H1 (cell line): ENCODE measurements at regions not wholly inside any gene's neighbourhood (a gene's known extent, or its start where the extent isn't known, plus 50 kb on each side); places are given as distances from the start of the nearest gene placed in this dataset.

Source experiments
- CTCF ChIA-PET: fragments of 300-600 bp; sonication (Branson Sonifier 250); formaldehyde crosslinking; loops from one replicate; lab custom pipeline; 2021; ENCODE audit not compliant: partially characterized antibody; lab: Charles Lee
- POLR2A ChIA-PET: fragments of 300-600 bp; sonication (Branson Sonifier 250); formaldehyde crosslinking; loops from one replicate; lab custom pipeline; 2021; ENCODE audit warnings: inconsistent platforms; ENCODE audit not compliant: partially characterized antibody; lab: Charles Lee
- DNase-seq, 2 experiments: peaks; one replicate each; pipeline versions ENCODE4 v3.0.0 to v3.0.0-alpha.2; 2010 to 2022; ENCODE audit warnings: low spot score in 2 of 2, low read depth in 1 of 2, mixed read lengths in 1 of 2
- FAIRE-seq: peaks from 2 replicates; lab custom pipeline; 2011; peaks lifted over from hg19 to GRCh38; lab: Jason Lieb, UNC
- H2AFZ ChIP-seq: 2 replicates; pipeline ENCODE4 v1.8.1; 2012; ENCODE audit warnings: low read length, inconsistent platforms
- H2AK5ac ChIP-seq: 2 replicates; pipeline ENCODE4 v1.6.1; 2013; ENCODE audit warnings: low read depth, low read length
- H2BK120ac ChIP-seq: replicated peaks from 2 replicates; pipeline ENCODE3; 2013; ENCODE audit warnings: low read depth, low read length, inconsistent platforms
- H2BK12ac ChIP-seq: 2 replicates; pipeline ENCODE4 v1.6.1; 2013; ENCODE audit warnings: low read depth, low read length
- H2BK15ac ChIP-seq: 2 replicates; pipeline ENCODE4 v1.6.1; 2013; ENCODE audit warnings: low read length
- H2BK20ac ChIP-seq: 2 replicates; pipeline ENCODE4 v1.6.1; 2013; ENCODE audit warnings: low read length
- H2BK5ac ChIP-seq: 2 replicates; pipeline ENCODE4 v1.6.1; 2013; ENCODE audit warnings: low read depth, low read length
- H3K14ac ChIP-seq: 2 replicates; pipeline ENCODE4 v1.6.1; 2013; ENCODE audit warnings: inconsistent platforms; ENCODE audit not compliant: insufficient read length
- H3K18ac ChIP-seq: 2 replicates; pipeline ENCODE4 v1.6.1; 2013; ENCODE audit warnings: low read length; ENCODE audit errors: extremely low read depth
- H3K23ac ChIP-seq: 2 replicates; pipeline ENCODE4 v1.6.1; 2013; ENCODE audit warnings: inconsistent platforms; ENCODE audit not compliant: insufficient read length
- H3K23me2 ChIP-seq: 2 replicates; pipeline ENCODE4 v1.6.1; 2013; ENCODE audit warnings: low read depth, low read length
- H3K27ac ChIP-seq: 2 replicates; pipeline ENCODE4 v1.6.1; 2011; ENCODE audit warnings: low read depth, low read length, inconsistent platforms
- H3K27me3 ChIP-seq, 4 experiments: replicated peaks in 1 of 4; 1 replicate in 1 of 4; 2 replicates in 3 of 4; pipeline versions ENCODE4 v1.6.1 to v1.8.1; 2011 to 2013; ENCODE audit warnings: low read length in 3 of 4, mild to moderate bottlenecking in 3 of 4, inconsistent platforms in 2 of 4, mixed read lengths in 2 of 4, moderate library complexity in 1 of 4; ENCODE audit not compliant: control insufficient read depth in 3 of 4, insufficient read depth in 3 of 4; ENCODE audit errors: extremely low read depth in 1 of 4
- H3K36me3 ChIP-seq, 4 experiments: 2 replicates each; pipeline versions ENCODE4 v1.6.1 to v1.8.1; 2011 to 2013; ENCODE audit warnings: mild to moderate bottlenecking in 4 of 4, low read length in 3 of 4, moderate library complexity in 2 of 4, control low read depth in 1 of 4, inconsistent platforms in 1 of 4; ENCODE audit not compliant: insufficient read depth in 4 of 4, control insufficient read depth in 2 of 4
- H3K4ac ChIP-seq: replicated peaks from 2 replicates; pipeline ENCODE3; 2013; ENCODE audit warnings: low read length, low read depth, mixed read lengths, inconsistent platforms; ENCODE audit not compliant: insufficient read length
- H3K4me1 ChIP-seq, 4 experiments: replicated peaks in 1 of 4; 1 replicate in 1 of 4; 2 replicates in 3 of 4; pipeline versions ENCODE4 v1.6.1 to v1.8.1; 2011 to 2013; ENCODE audit warnings: low read length in 3 of 4, inconsistent platforms in 2 of 4, mixed read lengths in 1 of 4; ENCODE audit not compliant: insufficient read depth in 4 of 4, control insufficient read depth in 3 of 4
- H3K4me2 ChIP-seq, 2 experiments: 2 replicates each; pipeline versions ENCODE4 v1.6.1 to v1.8.1; 2011 to 2013; ENCODE audit warnings: low read depth in 2 of 2, low read length in 2 of 2, control low read depth in 1 of 2, inconsistent platforms in 1 of 2, mild to moderate bottlenecking in 1 of 2; ENCODE audit not compliant: insufficient read depth in 1 of 2
- H3K4me3 ChIP-seq, 4 experiments: fragments of 200-600, 300-600 bp in 1 of 4; sonication (generic), shearing (Covaris generic), sonication (Bioruptor Twin) in 1 of 4; 2 replicates each; pipeline versions ENCODE4 v1.5.1 to v1.8.1; 2011 to 2016; ENCODE audit warnings: low read length in 4 of 4, low read depth in 3 of 4, control low read depth in 2 of 4, inconsistent platforms in 2 of 4, mild to moderate bottlenecking in 2 of 4, mixed read lengths in 1 of 4, moderate library complexity in 1 of 4; ENCODE audit not compliant: insufficient read depth in 2 of 4; ENCODE audit errors: extremely low read depth in 1 of 4
- H3K56ac ChIP-seq: replicated peaks from 2 replicates; pipeline ENCODE3; 2013; ENCODE audit warnings: low read depth, mild to moderate bottlenecking, mixed read lengths, low read length, inconsistent platforms; ENCODE audit not compliant: insufficient read length
- H3K79me1 ChIP-seq: 2 replicates; pipeline ENCODE4 v1.6.1; 2013; ENCODE audit warnings: low read depth, low read length, control low read depth
- H3K79me2 ChIP-seq, 2 experiments: 2 replicates each; pipeline versions ENCODE4 v1.6.1 to v1.8.1; 2012 to 2013; ENCODE audit warnings: low read length in 2 of 2, mild to moderate bottlenecking in 2 of 2, inconsistent platforms in 1 of 2; ENCODE audit not compliant: insufficient read depth in 2 of 2, control insufficient read depth in 1 of 2
- H3K9ac ChIP-seq, 4 experiments: replicated peaks in 1 of 4; 1 replicate in 1 of 4; 2 replicates in 3 of 4; pipeline versions ENCODE4 v1.6.1 to v1.8.1; 2011 to 2013; ENCODE audit warnings: low read depth in 3 of 4, low read length in 3 of 4, control low read depth in 2 of 4, mild to moderate bottlenecking in 2 of 4, moderate library complexity in 2 of 4, inconsistent platforms in 1 of 4; ENCODE audit errors: extremely low read depth in 1 of 4
- H3K9me3 ChIP-seq, 2 experiments: 2 replicates each; pipeline versions ENCODE4 v1.6.1 to v1.8.1; 2012 to 2013; ENCODE audit warnings: mild to moderate bottlenecking in 2 of 2, moderate library complexity in 2 of 2, control low read depth in 1 of 2, inconsistent platforms in 1 of 2, low read depth in 1 of 2, low read length in 1 of 2, mixed read lengths in 1 of 2; ENCODE audit not compliant: insufficient read depth in 2 of 2
- H4K20me1 ChIP-seq, 2 experiments: replicated peaks in 1 of 2; 2 replicates each; pipeline versions ENCODE3 to v1.8.1; 2011 to 2013; ENCODE audit warnings: inconsistent platforms in 2 of 2, low read length in 2 of 2, mild to moderate bottlenecking in 1 of 2; ENCODE audit not compliant: insufficient read depth in 2 of 2, control insufficient read depth in 1 of 2
- H4K5ac ChIP-seq: 2 replicates; pipeline ENCODE4 v1.6.1; 2013; ENCODE audit warnings: low read length, low read depth, mixed read lengths, inconsistent platforms; ENCODE audit not compliant: insufficient read length
- H4K8ac ChIP-seq: 2 replicates; pipeline ENCODE4 v1.8.0; 2013; ENCODE audit warnings: mild to moderate bottlenecking, moderate library complexity, low read length, inconsistent platforms; ENCODE audit not compliant: insufficient read depth; ENCODE audit errors: extremely low read depth
- H4K91ac ChIP-seq: replicated peaks from 2 replicates; pipeline ENCODE3; 2013; ENCODE audit warnings: low read length, mixed read lengths, inconsistent platforms; ENCODE audit not compliant: insufficient read length
- ASH2L ChIP-seq: fragments of 200-600, 300-600 bp; sonication (generic); IDR thresholded peaks from one replicate; pipeline ENCODE4 v1.7.1; 2017; ENCODE audit warnings: low read length
- BRCA1 ChIP-seq: IDR thresholded peaks from 2 replicates; pipeline ENCODE4 v1.6.1; 2012; ENCODE audit warnings: low read depth, low read length, improper control_type of control experiment
- CBX5 ChIP-seq: fragments of 300-800, 300-1000 bp; sonication (generic); IDR thresholded peaks from 2 replicates; pipeline ENCODE4 v1.7.1; 2016; ENCODE audit warnings: antibody characterized with exemption, low read length, low read depth
- CEBPB ChIP-seq: IDR thresholded peaks from 2 replicates; pipeline ENCODE4 v1.6.1; 2012; ENCODE audit warnings: low read depth, low read length
- JUND ChIP-seq: IDR thresholded peaks from 2 replicates; pipeline ENCODE4 v1.6.1; 2011; ENCODE audit warnings: mild to moderate bottlenecking, improper control_type of control experiment, low read length
- KDM4A ChIP-seq: IDR thresholded peaks from one replicate; pipeline ENCODE4 v1.7.1; 2012; ENCODE audit warnings: low read depth, mild to moderate bottlenecking, moderate library complexity, low read length, inconsistent platforms; ENCODE audit not compliant: severe bottlenecking
- RBBP5 ChIP-seq: IDR thresholded peaks from 2 replicates; pipeline ENCODE4 v1.7.1; 2012; ENCODE audit warnings: low read depth, mild to moderate bottlenecking, inconsistent platforms, low read length, moderate library complexity, borderline replicate concordance
- RFX5 ChIP-seq: IDR thresholded peaks from 2 replicates; pipeline ENCODE4 v1.6.1; 2011; ENCODE audit warnings: low read depth, low read length, improper control_type of control experiment, borderline replicate concordance
- SRF ChIP-seq: IDR thresholded peaks from 2 replicates; pipeline ENCODE4 v1.6.1; 2011; ENCODE audit warnings: mild to moderate bottlenecking, low read depth, low read length, moderate library complexity
- SUZ12 ChIP-seq: fragments of 200-600 bp; sonication (generic); IDR thresholded peaks from 2 replicates; pipeline ENCODE4 v1.6.1; 2012; ENCODE audit warnings: mild to moderate bottlenecking, inconsistent platforms, low read length, moderate library complexity, mixed read lengths
- WGBS, 2 experiments: shearing (Covaris generic) in 1 of 2; methylation state at CpG; one replicate each; pipeline versions ENCODE4 v1.1.6 to v1.1.7; 2013 to 2015; ENCODE audit warnings: low lambda C conversion rate in 2 of 2, mixed read lengths in 2 of 2, inconsistent platforms in 1 of 2, low coverage in 1 of 2, missing lambda C conversion rate in 1 of 2; ENCODE audit not compliant: insufficient replicate concordance in 2 of 2, insufficient coverage in 1 of 2, insufficient read length in 1 of 2; ENCODE audit errors: extremely low coverage in 1 of 2, missing lambda C conversion rate in 1 of 2; 5-methylcytosine and 5-hydroxymethylcytosine counted together
- TF ChIP-seq, protein P1 (sequence below): IDR thresholded peaks from 2 replicates; pipeline ENCODE4 v1.6.1; 2012; ENCODE audit warnings: inconsistent platforms

DNA sequence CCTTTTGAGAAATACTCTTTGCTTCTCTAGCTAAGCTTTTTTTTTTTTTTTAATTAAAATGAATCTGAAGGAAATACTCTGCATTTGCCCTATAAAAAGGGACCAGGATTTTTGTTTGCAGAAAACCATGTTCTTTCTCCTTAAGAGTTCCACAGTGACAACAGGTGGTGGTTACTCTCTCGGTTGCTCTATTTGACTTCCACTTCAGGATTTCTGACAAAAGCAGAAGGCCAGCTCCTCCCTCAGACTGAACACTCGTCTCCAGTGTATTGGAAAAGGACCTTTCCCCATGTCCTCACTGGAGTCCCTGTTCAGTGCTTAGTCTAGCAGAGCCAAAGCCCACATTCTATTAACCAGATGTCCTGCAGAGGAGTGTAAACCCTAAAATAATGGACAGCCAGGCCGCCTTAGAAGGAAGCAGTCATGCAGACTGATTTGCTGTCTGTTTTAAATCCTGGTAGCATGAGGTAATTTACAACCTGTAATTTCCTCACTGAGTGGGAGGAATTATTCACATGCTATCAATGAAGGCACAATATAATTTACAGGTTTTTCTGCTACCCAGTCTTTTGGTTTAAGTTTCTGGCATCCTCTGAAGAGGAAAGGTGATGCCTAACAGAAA is 599.3 kb downstream of the PYDC2 start:
- Histone ChIP-seq H3K9me3 (no peaks in the 10 kb centered on the region), H3K23ac (no peak overlapping the region), H3K18ac (no peak overlapping the region), H4K20me1 (no peaks in the 10 kb centered on the region), H3K4me2 (no peak overlapping the region), H4K91ac (peak overlapping the region; percentile 35), H3K4ac (no peak overlapping the region), H4K5ac (no peak overlapping the region), H2BK5ac (no peak overlapping the region), H3K4me1 (no peaks in the 10 kb centered on the region), H2AFZ (peak overlapping the region; percentile 74; the same call in 1 of the 2 replicates), H3K79me1 (no peaks in the 10 kb centered on the region), H3K9ac (no peak overlapping the region), H3K27me3 (no peaks in the 10 kb centered on the region), H2BK12ac (no peak overlapping the region), H3K79me2 (no peaks in the 10 kb centered on the region), H2AK5ac (no peak overlapping the region), H3K14ac (no peak overlapping the region), H3K23me2 (peaks cover 2% of the 10 kb centered on the region; the same call in 1 of the 2 replicates), H3K56ac (no peak overlapping the region), H2BK20ac (no peak overlapping the region), H3K36me3 (no peaks in the 10 kb centered on the region), H3K4me3 (no peak overlapping the region), H2BK15ac (no peak overlapping the region), H4K8ac (no peak overlapping the region), H3K27ac (no peak overlapping the region), H2BK120ac (no peak overlapping the region)
- TF ChIP-seq CBX5, result no peak
- TF ChIP-seq CEBPB, result no peak
- TF ChIP-seq ASH2L, result no peak
- no peak for TF ChIP-seq KDM4A
- no peak for TF ChIP-seq SRF
- TF ChIP-seq, protein P1, sequence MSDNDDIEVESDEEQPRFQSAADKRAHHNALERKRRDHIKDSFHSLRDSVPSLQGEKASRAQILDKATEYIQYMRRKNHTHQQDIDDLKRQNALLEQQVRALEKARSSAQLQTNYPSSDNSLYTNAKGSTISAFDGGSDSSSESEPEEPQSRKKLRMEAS, result no peak
- no peak for TF ChIP-seq BRCA1
- TF ChIP-seq RBBP5, result no peak
- no peak for TF ChIP-seq SUZ12
- TF ChIP-seq JUND, result no peak
- TF ChIP-seq RFX5, result no peak
- FAIRE-seq (no peak), DNase-seq (no peak)
- CTCF ChIA-PET, result no interaction called here
- POLR2A ChIA-PET, result no interaction called here
- 81% methylated on average over 3 of the region's 3 CpGs; no CpG with 5 or more reads in 1 of the 2 experiments for WGBS, 2 experiments
